Loucy (cell line): ENCODE measurements at regions not wholly inside any gene's neighbourhood (a gene's known extent, or its start where the extent isn't known, plus 50 kb on each side); places are given as distances from the start of the nearest gene placed in this dataset.

Source experiments
- H2AFZ ChIP-seq: fragments of 200-600 bp; sonication (generic); 2 replicates; pipeline ENCODE4 v1.6.0; 2016; ENCODE audit warnings: antibody characterized with exemption, mild to moderate bottlenecking, low read length, moderate library complexity
- H3F3A ChIP-seq: fragments of 200-600 bp; 2 replicates; pipeline ENCODE4 v1.6.0; 2016; ENCODE audit warnings: antibody characterized with exemption, low read depth, mild to moderate bottlenecking
- H3K27me3 ChIP-seq: fragments of 200-600 bp; sonication (generic); 2 replicates; pipeline ENCODE4 v1.6.1; 2014; ENCODE audit warnings: low read length, mild to moderate bottlenecking; ENCODE audit not compliant: insufficient read depth, poor library complexity, severe bottlenecking
- H3K36me3 ChIP-seq: fragments of 200-600 bp; sonication (generic); 2 replicates; pipeline ENCODE4 v1.6.1; 2016; ENCODE audit warnings: low read length; ENCODE audit not compliant: insufficient read depth
- H3K4me1 ChIP-seq: fragments of 200-600 bp; sonication (generic); 2 replicates; pipeline ENCODE4 v1.5.1; 2014; ENCODE audit warnings: low read length, mild to moderate bottlenecking; ENCODE audit not compliant: insufficient read depth, poor library complexity, severe bottlenecking
- H3K4me2 ChIP-seq: fragments of 200-600 bp; sonication (generic); 2 replicates; pipeline ENCODE4 v1.6.0; 2014; ENCODE audit warnings: antibody characterized with exemption, low read length, low read depth, mild to moderate bottlenecking; ENCODE audit not compliant: poor library complexity, severe bottlenecking
- H3K4me3 ChIP-seq: fragments of 200-600 bp; sonication (generic); 2 replicates; pipeline ENCODE4 v1.5.1; 2014; ENCODE audit warnings: low read length, mild to moderate bottlenecking, mixed read lengths; ENCODE audit not compliant: poor library complexity, severe bottlenecking
- H3K79me2 ChIP-seq: fragments of 200-600 bp; sonication (generic); 2 replicates; pipeline ENCODE4 v1.6.1; 2014; ENCODE audit warnings: low read length; ENCODE audit not compliant: insufficient read depth
- H3K9ac ChIP-seq: fragments of 200-600 bp; sonication (generic); 2 replicates; pipeline ENCODE4 v1.6.0; 2014; ENCODE audit warnings: mild to moderate bottlenecking, low read depth, low read length, moderate library complexity; ENCODE audit not compliant: poor library complexity, severe bottlenecking
- H3K9me2 ChIP-seq: fragments of 200-600 bp; sonication (generic); replicated peaks from 2 replicates; pipeline ENCODE4 v1.6.1; 2016; ENCODE audit warnings: low read depth, low read length, mixed read lengths
- H3K9me3 ChIP-seq: fragments of 200-600 bp; sonication (generic); 2 replicates; pipeline ENCODE4 v1.6.1; 2014; ENCODE audit warnings: mild to moderate bottlenecking, antibody characterized with exemption, low read length, low read depth; ENCODE audit not compliant: insufficient read depth
- H4K20me1 ChIP-seq: fragments of 200-600 bp; sonication (generic); 2 replicates; pipeline ENCODE4 v1.6.0; 2014; ENCODE audit warnings: antibody characterized with exemption, low read length, mild to moderate bottlenecking; ENCODE audit not compliant: insufficient read depth, poor library complexity, severe bottlenecking
- EZH2phosphoT487 ChIP-seq: fragments of 200-600 bp; IDR thresholded peaks from 2 replicates; pipeline ENCODE4 v1.6.1; 2018; ENCODE audit warnings: antibody characterized with exemption, mild to moderate bottlenecking, moderate library complexity, borderline replicate concordance
- TF ChIP-seq, protein P1 (sequence below): fragments of 200-600 bp; sonication (generic); conservative IDR thresholded peaks from 2 replicates; pipeline ENCODE4 v1.5.1; 2014; ENCODE audit warnings: mild to moderate bottlenecking, antibody characterized with exemption, low read length

DNA sequence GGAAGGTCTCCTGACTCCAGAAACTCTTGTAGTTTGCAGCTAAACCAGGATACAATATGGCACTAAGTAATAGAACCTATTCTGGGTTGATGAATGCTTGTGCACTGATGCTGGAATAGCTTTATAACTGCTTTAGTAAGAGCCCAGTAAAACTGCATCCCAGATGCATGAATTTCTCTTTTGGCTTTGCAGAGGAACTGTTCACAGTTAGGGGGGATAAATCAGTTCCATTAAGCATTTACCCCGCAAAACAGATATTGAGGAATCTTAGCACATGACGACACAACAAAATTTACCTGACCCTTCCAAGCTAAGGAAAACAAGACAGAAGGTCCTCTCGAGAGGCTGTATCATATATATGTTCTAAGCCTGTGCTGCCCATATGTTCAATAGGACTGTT is 457.4 kb downstream of the FOXG1 start:
- no peaks in the 10 kb centered on the region for H3K9me3 ChIP-seq
- H3K4me2 ChIP-seq = no peak overlapping the region
- H3K4me3 ChIP-seq = no peak overlapping the region
- no peaks in the 10 kb centered on the region for H3K9me2 ChIP-seq
- H2AFZ ChIP-seq = no peak overlapping the region
- TF ChIP-seq EZH2phosphoT487 = no peak
- TF ChIP-seq, protein P1, sequence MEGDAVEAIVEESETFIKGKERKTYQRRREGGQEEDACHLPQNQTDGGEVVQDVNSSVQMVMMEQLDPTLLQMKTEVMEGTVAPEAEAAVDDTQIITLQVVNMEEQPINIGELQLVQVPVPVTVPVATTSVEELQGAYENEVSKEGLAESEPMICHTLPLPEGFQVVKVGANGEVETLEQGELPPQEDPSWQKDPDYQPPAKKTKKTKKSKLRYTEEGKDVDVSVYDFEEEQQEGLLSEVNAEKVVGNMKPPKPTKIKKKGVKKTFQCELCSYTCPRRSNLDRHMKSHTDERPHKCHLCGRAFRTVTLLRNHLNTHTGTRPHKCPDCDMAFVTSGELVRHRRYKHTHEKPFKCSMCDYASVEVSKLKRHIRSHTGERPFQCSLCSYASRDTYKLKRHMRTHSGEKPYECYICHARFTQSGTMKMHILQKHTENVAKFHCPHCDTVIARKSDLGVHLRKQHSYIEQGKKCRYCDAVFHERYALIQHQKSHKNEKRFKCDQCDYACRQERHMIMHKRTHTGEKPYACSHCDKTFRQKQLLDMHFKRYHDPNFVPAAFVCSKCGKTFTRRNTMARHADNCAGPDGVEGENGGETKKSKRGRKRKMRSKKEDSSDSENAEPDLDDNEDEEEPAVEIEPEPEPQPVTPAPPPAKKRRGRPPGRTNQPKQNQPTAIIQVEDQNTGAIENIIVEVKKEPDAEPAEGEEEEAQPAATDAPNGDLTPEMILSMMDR = no peak
- no peak overlapping the region for H3K9ac ChIP-seq
- no peaks in the 10 kb centered on the region for H3K4me1 ChIP-seq
- no peaks in the 10 kb centered on the region for H3K36me3 ChIP-seq
- no peaks in the 10 kb centered on the region for H4K20me1 ChIP-seq
- no peaks in the 10 kb centered on the region for H3F3A ChIP-seq
- H3K27me3 ChIP-seq = no peaks in the 10 kb centered on the region
- no peaks in the 10 kb centered on the region for H3K79me2 ChIP-seq

DNA sequence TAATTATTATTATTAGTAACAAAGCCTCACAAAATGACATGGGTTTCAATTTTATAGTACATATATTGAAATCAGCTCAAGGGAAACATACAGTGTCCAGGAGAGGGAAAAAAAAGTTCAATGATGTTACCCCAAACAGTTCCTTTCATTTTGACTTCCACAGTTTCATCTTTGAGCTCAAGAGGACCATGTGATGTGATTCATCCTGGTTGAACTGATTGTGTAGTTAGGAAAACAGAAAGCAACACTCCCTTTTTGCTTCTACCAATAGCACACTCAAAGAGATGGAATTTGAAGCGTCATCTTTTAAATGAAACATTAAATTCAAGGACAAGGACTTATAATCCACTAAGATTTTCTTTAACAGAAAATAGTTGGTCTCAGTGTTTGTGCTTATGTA is 461.0 kb downstream of the FOXG1 start:
- H3K4me2 ChIP-seq = no peak overlapping the region
- TF ChIP-seq, protein P1 = no peak
- TF ChIP-seq EZH2phosphoT487 = no peak
- H3K9me3 ChIP-seq = no peaks in the 10 kb centered on the region
- no peaks in the 10 kb centered on the region for H3K27me3 ChIP-seq
- no peaks in the 10 kb centered on the region for H3K36me3 ChIP-seq
- no peak overlapping the region for H3K4me3 ChIP-seq
- no peaks in the 10 kb centered on the region for H4K20me1 ChIP-seq
- H2AFZ ChIP-seq = no peak overlapping the region
- H3K9me2 ChIP-seq = no peaks in the 10 kb centered on the region
- no peak overlapping the region for H3K9ac ChIP-seq
- H3F3A ChIP-seq = no peaks in the 10 kb centered on the region
- H3K4me1 ChIP-seq = no peaks in the 10 kb centered on the region
- no peaks in the 10 kb centered on the region for H3K79me2 ChIP-seq

DNA sequence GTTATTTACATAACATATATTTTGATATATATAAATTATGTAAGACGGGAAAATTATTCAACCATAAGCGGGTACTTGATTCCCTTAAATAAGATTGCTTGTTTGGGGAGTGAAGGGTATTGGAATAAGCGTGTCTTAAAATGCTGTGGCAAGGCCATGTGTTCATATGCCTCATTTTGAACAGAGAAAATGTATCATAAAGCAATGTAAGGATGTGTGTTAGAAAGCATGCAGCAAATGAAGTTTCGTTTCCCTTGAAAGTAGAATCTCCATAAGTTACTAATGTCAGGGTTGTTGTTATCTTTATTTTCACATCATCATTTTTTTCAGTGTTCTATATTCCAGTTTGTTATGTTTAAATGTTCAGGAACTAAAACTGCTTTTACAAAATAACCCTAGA is 465.6 kb downstream of the FOXG1 start:
- Histone ChIP-seq H3K36me3 (no peaks in the 10 kb centered on the region), H3K4me2 (no peak overlapping the region), H2AFZ (no peak overlapping the region), H3K27me3 (no peaks in the 10 kb centered on the region), H3K9ac (no peak overlapping the region), H3F3A (no peaks in the 10 kb centered on the region), H4K20me1 (no peaks in the 10 kb centered on the region), H3K9me3 (no peaks in the 10 kb centered on the region), H3K79me2 (no peaks in the 10 kb centered on the region), H3K4me3 (no peak overlapping the region), H3K9me2 (no peaks in the 10 kb centered on the region), H3K4me1 (no peaks in the 10 kb centered on the region)
- TF ChIP-seq EZH2phosphoT487 = no peak
- TF ChIP-seq, protein P1 = no peak
